T-cell (primary cell): ENCODE measurements at regions not wholly inside any gene's neighbourhood (a gene's known extent, or its start where the extent isn't known, plus 50 kb on each side); places are given as distances from the start of the nearest gene placed in this dataset.

Experiments
- ATAC-seq, 4 experiments: fragments of 200-7000 bp in 3 of 4; fragments of 150-1000 bp in 1 of 4; cut with Tn5 transposase; replicated peaks in 1 of 4; 1 replicate in 3 of 4; 2 replicates in 1 of 4; pipeline ENCODE4 v1.10.0; 2021; ENCODE audit warnings: moderate library complexity in 3 of 4, mild to moderate bottlenecking in 2 of 4, moderate number of reproducible peaks in 1 of 4
- CTCF ChIA-PET, 2 donors: fragments of 300-600 bp; sonication (Branson Sonifier 250); formaldehyde crosslinking; loops; one replicate each; lab custom pipeline; 2022; ENCODE audit warnings: antibody characterized with exemption in 2 of 2; lab: Charles Lee
- POLR2A ChIA-PET, 2 donors: fragments of 300-600 bp; sonication (Branson Sonifier 250); formaldehyde crosslinking; loops; one replicate each; lab custom pipeline; 2022; ENCODE audit warnings: antibody characterized with exemption in 2 of 2; lab: Charles Lee
- DNase-seq, 35 experiments: peaks; one replicate each; pipeline versions ENCODE4 v3.0.0 to v3.0.0-alpha.2; 2013 to 2023
- H3K27ac ChIP-seq: one replicate; pipeline ENCODE4 v1.5.1; 2013; ENCODE audit warnings: low read length
- H3K27me3 ChIP-seq, 2 experiments: replicated peaks in 1 of 2; 1 replicate in 1 of 2; 2 replicates in 1 of 2; pipeline versions ENCODE4 v1.6.1 to v1.7.0; 2013; ENCODE audit warnings: low read length in 1 of 2, mixed read lengths in 1 of 2; ENCODE audit not compliant: control insufficient read depth in 2 of 2, insufficient read depth in 2 of 2; ENCODE audit errors: extremely low read depth in 1 of 2
- H3K36me3 ChIP-seq, 2 donors: 1 replicate in 1 of 2; 2 replicates in 1 of 2; pipeline versions ENCODE4 v1.6.1 to v1.7.0; 2013; ENCODE audit warnings: low read length in 1 of 2; ENCODE audit not compliant: control insufficient read depth in 2 of 2, insufficient read depth in 1 of 2; ENCODE audit errors: extremely low read depth in 1 of 2
- H3K4me1 ChIP-seq, 2 experiments: 1 replicate in 1 of 2; 2 replicates in 1 of 2; pipeline versions ENCODE4 v1.6.1 to v1.7.0; 2013; ENCODE audit warnings: low read length in 2 of 2, mixed read lengths in 1 of 2; ENCODE audit not compliant: insufficient read depth in 2 of 2, control insufficient read depth in 1 of 2; ENCODE audit errors: extremely low read depth in 1 of 2
- H3K4me3 ChIP-seq, 2 donors: 1 replicate in 1 of 2; 2 replicates in 1 of 2; pipeline versions ENCODE4 v1.5.1 to v1.7.0; 2013; ENCODE audit warnings: mild to moderate bottlenecking in 2 of 2, low read length in 1 of 2, moderate library complexity in 1 of 2; ENCODE audit not compliant: control insufficient read depth in 1 of 2; ENCODE audit errors: extremely low read depth in 1 of 2
- H3K9me3 ChIP-seq: 2 replicates; pipeline ENCODE4 v1.7.0; 2013
- H3K27ac Mint-ChIP-seq, 2 donors: one replicate each; pipeline ENCODE4 v1.8.0; 2020 to 2021; ENCODE audit warnings: mild to moderate bottlenecking in 2 of 2, mixed read lengths in 2 of 2
- H3K27me3 Mint-ChIP-seq, 2 donors: one replicate each; pipeline ENCODE4 v1.8.0; 2021 to 2022; ENCODE audit warnings: mixed read lengths in 2 of 2
- H3K36me3 Mint-ChIP-seq: one replicate; pipeline ENCODE4 v1.8.0; 2021; ENCODE audit warnings: mixed read lengths
- H3K4me1 Mint-ChIP-seq, 3 donors: one replicate each; pipeline ENCODE4 v1.8.0; 2020 to 2022; ENCODE audit warnings: mixed read lengths in 3 of 3, mild to moderate bottlenecking in 1 of 3
- H3K4me3 Mint-ChIP-seq, 3 donors: one replicate each; pipeline ENCODE4 v1.8.0; 2020 to 2022; ENCODE audit warnings: mild to moderate bottlenecking in 3 of 3, mixed read lengths in 3 of 3, moderate library complexity in 3 of 3
- H3K9me3 Mint-ChIP-seq, 3 donors: one replicate each; pipeline ENCODE4 v1.8.0; 2020 to 2022; ENCODE audit warnings: mixed read lengths in 3 of 3
- WGBS: methylation state at CpG from one replicate; pipeline ENCODE4 v1.1.5; 2013; ENCODE audit warnings: missing lambda C conversion rate; ENCODE audit not compliant: insufficient coverage; 5-methylcytosine and 5-hydroxymethylcytosine counted together

DNA sequence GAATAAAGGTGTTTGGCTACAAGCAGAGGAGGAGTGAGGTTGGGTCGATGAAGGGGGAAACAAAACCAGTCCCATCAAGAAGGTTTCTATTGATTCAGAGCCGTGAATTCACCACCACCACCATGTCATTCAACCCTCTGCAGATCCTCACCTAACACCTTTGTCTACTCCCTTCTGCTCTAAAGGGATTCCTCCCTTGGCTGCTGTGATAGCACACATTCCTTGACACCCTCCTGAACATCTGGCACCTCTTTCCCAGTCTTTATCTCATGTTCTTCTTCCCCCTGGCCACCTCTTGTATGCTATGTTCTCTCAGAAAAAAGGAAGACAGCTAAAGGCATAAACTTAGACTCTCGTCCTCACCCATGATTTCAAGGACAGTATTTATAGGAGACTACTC, 318.0 kb downstream of the GPAM start:
- no peak overlapping the region for H3K27ac ChIP-seq
- no peaks in the 10 kb centered on the region for H3K36me3 ChIP-seq
- 33% methylated on average over 1 of the region's 3 CpGs for WGBS
- POLR2A ChIA-PET, result no interaction called here
- Mint-ChIP-seq H3K4me1 (no peaks in the 10 kb centered on the region), H3K36me3 (no peaks in the 10 kb centered on the region), H3K27ac (no peak overlapping the region), H3K27me3 (no peaks in the 10 kb centered on the region), H3K4me3 (no peak overlapping the region), H3K9me3 (peaks cover 0 to 8% (median 3%) of the 10 kb centered on the region in 3 donors)
- no peak for ATAC-seq
- no peaks in the 10 kb centered on the region for H3K4me1 ChIP-seq
- H3K4me3 ChIP-seq, result no peak overlapping the region
- H3K27me3 ChIP-seq, result no peaks in the 10 kb centered on the region
- no peak for DNase-seq
- H3K9me3 ChIP-seq, result no peaks in the 10 kb centered on the region
- CTCF ChIA-PET, result no interaction called here

DNA sequence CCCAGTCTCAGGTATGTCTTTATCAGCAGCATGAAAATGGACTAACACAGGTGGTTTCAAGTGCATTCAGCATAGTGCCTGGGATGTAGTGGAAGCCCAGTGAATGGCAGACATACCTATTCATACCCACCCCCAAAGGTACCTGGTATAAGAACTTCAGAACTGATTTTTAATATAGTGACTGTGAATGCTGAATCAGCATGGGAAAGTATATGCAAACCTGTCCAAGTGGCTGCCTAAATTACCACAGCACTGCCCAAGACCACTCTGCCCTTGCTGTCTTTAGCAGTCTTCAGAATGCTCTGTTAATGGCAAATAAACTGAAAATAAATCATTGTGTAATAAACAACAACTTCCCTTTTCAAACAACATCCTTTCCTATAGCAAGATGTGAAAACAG, 312.1 kb downstream of the GPAM start:
- Mint-ChIP-seq H3K9me3 (peaks cover 2 to 4% (median 3%) of the 10 kb centered on the region in 3 donors), H3K4me3 (no peak overlapping the region), H3K4me1 (no peaks in the 10 kb centered on the region), H3K27ac (no peak overlapping the region), H3K36me3 (no peaks in the 10 kb centered on the region), H3K27me3 (peaks cover 0 to 3% of the 10 kb centered on the region in 2 donors)
- POLR2A ChIA-PET, result no interaction called here
- no peak overlapping the region for H3K4me3 ChIP-seq
- H3K36me3 ChIP-seq, result no peaks in the 10 kb centered on the region
- ATAC-seq (no peak), DNase-seq (no peak)
- no peaks in the 10 kb centered on the region for H3K9me3 ChIP-seq
- no peaks in the 10 kb centered on the region for H3K4me1 ChIP-seq
- no peaks in the 10 kb centered on the region for H3K27me3 ChIP-seq
- H3K27ac ChIP-seq, result no peak overlapping the region
- CTCF ChIA-PET, result no interaction called here

DNA sequence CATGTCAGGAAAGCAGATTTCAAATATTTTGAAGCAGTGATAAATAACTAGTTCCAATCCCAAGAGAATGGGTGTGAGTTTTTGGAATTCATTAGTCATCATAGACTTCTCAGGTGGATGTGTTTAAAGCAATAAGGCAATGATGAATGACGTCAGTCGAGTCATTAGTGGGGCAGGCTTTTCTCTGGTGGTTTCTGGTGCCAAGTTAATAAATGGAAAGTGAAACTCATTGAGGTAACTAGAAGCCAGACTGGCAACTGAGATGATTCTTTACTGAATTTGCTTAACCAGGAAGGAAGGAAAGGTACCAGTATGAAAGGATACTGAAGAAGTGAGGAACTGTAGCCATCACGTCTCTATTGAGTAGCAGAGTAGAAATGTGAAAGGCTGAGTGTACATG, 311.0 kb downstream of the GPAM start:
- no peaks in the 10 kb centered on the region for H3K9me3 ChIP-seq
- Mint-ChIP-seq H3K27ac (no peak overlapping the region), H3K4me1 (no peaks in the 10 kb centered on the region), H3K36me3 (no peaks in the 10 kb centered on the region), H3K4me3 (no peak overlapping the region), H3K27me3 (peaks cover 0 to 3% of the 10 kb centered on the region in 2 donors), H3K9me3 (peaks cover 2 to 4% (median 3%) of the 10 kb centered on the region in 3 donors)
- H3K36me3 ChIP-seq, result no peaks in the 10 kb centered on the region
- CTCF ChIA-PET, result no interaction called here
- ATAC-seq, result no peak
- 22% methylated on average over 3 of the region's 3 CpGs for WGBS
- no peaks in the 10 kb centered on the region for H3K27me3 ChIP-seq
- POLR2A ChIA-PET, result no interaction called here
- H3K4me1 ChIP-seq, result no peaks in the 10 kb centered on the region
- no peak overlapping the region for H3K4me3 ChIP-seq
- H3K27ac ChIP-seq, result no peak overlapping the region
- no peak for DNase-seq

DNA sequence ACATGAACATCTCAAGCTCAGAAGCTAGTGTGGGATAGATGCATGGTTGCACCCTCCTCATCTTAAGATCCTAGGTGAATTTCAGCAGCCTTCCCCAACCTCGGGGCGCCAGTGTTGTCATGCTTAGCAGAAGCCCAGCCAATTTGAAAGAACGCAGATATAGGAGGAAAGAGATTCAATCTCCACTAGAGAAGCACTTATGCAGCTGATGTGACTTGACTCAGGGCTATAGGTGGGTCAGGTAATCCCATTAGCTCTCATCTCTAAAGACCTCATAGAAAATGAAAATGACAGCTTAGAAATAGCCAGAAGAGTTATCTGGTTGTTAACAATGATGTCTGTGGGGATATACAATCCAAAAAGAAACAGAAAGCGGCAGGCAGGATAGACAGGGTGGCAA, 310.5 kb downstream of the GPAM start:
- Mint-ChIP-seq H3K27me3 (peaks cover 0 to 3% of the 10 kb centered on the region in 2 donors), H3K4me3 (no peak overlapping the region), H3K4me1 (no peaks in the 10 kb centered on the region), H3K27ac (no peak overlapping the region), H3K9me3 (peaks cover 4 to 6% (median 5%) of the 10 kb centered on the region in 3 donors), H3K36me3 (no peaks in the 10 kb centered on the region)
- WGBS, result 82% methylated on average over 1 of the region's 4 CpGs
- Histone ChIP-seq H3K9me3 (no peaks in the 10 kb centered on the region), H3K36me3 (no peaks in the 10 kb centered on the region), H3K27ac (no peak overlapping the region), H3K4me1 (no peaks in the 10 kb centered on the region), H3K4me3 (no peak overlapping the region), H3K27me3 (no peaks in the 10 kb centered on the region)
- CTCF ChIA-PET, result no interaction called here
- ATAC-seq (no peak), DNase-seq (no peak)
- POLR2A ChIA-PET, result no interaction called here

DNA sequence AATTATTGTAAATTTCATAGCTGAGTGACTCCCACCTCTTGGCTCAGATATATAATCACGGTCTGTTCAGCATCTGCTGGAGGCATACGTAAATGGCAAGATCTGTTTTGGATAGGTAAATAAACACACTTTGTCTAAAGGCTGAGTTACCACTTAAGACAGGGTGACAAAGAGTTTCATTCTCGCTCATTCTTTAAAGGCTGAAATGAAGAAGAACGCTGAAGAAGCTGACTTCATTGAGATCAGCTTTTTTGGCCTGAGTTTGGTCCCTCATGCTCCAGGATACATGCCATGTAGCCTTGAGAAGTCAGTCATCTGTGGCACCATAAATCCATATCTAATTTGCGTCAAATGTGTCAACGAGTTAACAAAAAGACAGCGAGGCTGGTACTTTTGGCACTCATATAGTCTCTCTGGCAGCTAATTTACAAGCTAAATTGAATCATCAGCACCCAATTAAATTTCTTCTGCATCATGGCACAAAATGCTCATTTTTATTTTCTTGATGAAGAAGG, 309.9 kb downstream of the GPAM start:
- Histone ChIP-seq H3K4me1 (no peaks in the 10 kb centered on the region), H3K27ac (no peak overlapping the region), H3K36me3 (no peaks in the 10 kb centered on the region), H3K9me3 (no peaks in the 10 kb centered on the region), H3K4me3 (no peak overlapping the region), H3K27me3 (no peaks in the 10 kb centered on the region)
- no peak for DNase-seq
- H3K27ac Mint-ChIP-seq, result no peak overlapping the region
- ChIA-PET POLR2A (interaction anchor here in 1 of 2 donors (0.6 kb wide), 1 partner anchor 41 kb away, joined by 3 read pairs; no protein-coding TSS in a partner anchor), CTCF (no interaction called here)
- ATAC-seq, result no peak
- peaks cover 5 to 8% (median 8%) of the 10 kb centered on the region in 3 donors for H3K9me3 Mint-ChIP-seq
- H3K4me3 Mint-ChIP-seq, result no peak overlapping the region
- H3K36me3 Mint-ChIP-seq, result no peaks in the 10 kb centered on the region
- WGBS, result 93% methylated on average over 7 of the region's 7 CpGs
- H3K27me3 Mint-ChIP-seq, result peaks cover 0 to 3% of the 10 kb centered on the region in 2 donors
- no peaks in the 10 kb centered on the region for H3K4me1 Mint-ChIP-seq

DNA sequence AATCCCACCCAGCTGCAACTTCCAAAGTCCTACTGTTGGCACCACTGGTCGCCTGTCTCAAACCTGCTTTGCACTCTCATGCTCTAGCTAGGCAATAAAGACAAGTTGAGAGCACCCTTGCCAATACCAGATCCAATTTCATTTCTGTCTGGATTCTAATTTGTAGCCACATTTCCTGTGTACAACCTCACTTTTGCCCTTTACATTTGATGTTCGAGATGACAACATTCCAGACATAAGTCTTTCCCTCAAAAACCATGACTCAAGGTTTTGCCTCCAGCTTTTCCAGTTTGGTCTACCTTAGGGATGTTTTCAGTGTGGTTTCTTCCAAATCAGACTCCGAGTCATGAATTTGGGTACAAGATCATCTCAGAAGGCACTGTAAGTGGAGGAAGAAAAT, 309.0 kb downstream of the GPAM start:
- ChIA-PET CTCF (no interaction called here), POLR2A (no interaction called here)
- ATAC-seq, result no peak
- no peak for DNase-seq
- Histone ChIP-seq H3K9me3 (no peaks in the 10 kb centered on the region), H3K4me3 (no peak overlapping the region), H3K27ac (no peak overlapping the region), H3K4me1 (no peaks in the 10 kb centered on the region), H3K27me3 (no peaks in the 10 kb centered on the region), H3K36me3 (no peaks in the 10 kb centered on the region)
- Mint-ChIP-seq H3K27me3 (peaks cover 0 to 3% of the 10 kb centered on the region in 2 donors), H3K9me3 (peaks cover 4 to 7% (median 5%) of the 10 kb centered on the region in 3 donors), H3K36me3 (no peaks in the 10 kb centered on the region), H3K27ac (no peak overlapping the region), H3K4me1 (no peaks in the 10 kb centered on the region), H3K4me3 (no peak overlapping the region)
- WGBS, result 64% methylated on average over 1 of the region's 3 CpGs

DNA sequence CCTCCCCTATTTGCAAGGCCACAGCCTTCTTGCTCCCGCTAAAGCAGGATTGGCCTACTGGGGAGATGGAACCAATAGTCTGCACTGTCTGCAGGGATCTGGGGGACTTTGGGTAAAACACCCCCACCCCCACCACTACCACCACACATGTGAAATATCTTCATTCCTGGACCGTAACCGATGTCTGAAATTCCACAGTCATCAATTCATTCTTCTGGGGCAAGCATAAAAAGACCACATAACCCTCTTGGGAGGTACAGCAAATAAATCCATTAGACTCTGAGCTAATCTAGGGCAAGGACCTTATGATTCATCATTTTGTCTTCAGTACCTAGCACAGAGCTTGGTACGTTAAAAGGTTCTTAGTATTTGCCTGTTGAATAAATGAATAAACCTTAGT, 307.8 kb downstream of the GPAM start:
- no peaks in the 10 kb centered on the region for H3K27me3 ChIP-seq
- no peaks in the 10 kb centered on the region for H3K4me1 ChIP-seq
- CTCF ChIA-PET, result no interaction called here
- POLR2A ChIA-PET, result no interaction called here
- Mint-ChIP-seq H3K27me3 (peaks cover 0 to 3% of the 10 kb centered on the region in 2 donors), H3K36me3 (no peaks in the 10 kb centered on the region), H3K27ac (no peak overlapping the region), H3K4me1 (no peaks in the 10 kb centered on the region), H3K4me3 (no peak overlapping the region), H3K9me3 (peaks cover 4 to 7% (median 5%) of the 10 kb centered on the region in 3 donors)
- H3K4me3 ChIP-seq, result no peak overlapping the region
- ATAC-seq, result no peak
- H3K36me3 ChIP-seq, result no peaks in the 10 kb centered on the region
- no peak overlapping the region for H3K27ac ChIP-seq
- DNase-seq, result no peak
- H3K9me3 ChIP-seq, result no peaks in the 10 kb centered on the region
- WGBS, result 68% methylated on average over 2 of the region's 4 CpGs
